ENCODE measurements at regions not wholly inside any gene's neighbourhood (a gene's known extent, or its start where the extent isn't known, plus 50 kb on each side); places are given as distances from the start of the nearest gene placed in this dataset.

GRCh38 chr12:125890366-125890905, 825.2 kb downstream of the AACS start:
- H2BK15ac ChIP-seq (ENCODE audit: low read length), result no peak overlapping the region
- no peak overlapping the region for H3K4me2 ChIP-seq (ENCODE audit: insufficient read depth in 1 of 2, low read depth in 2 of 2, low read length in 2 of 2)
- peaks cover 0 to 6% (median 4%) of the 10 kb centered on the region in 4 experiments; a peak in 3 of 7 replicates for H3K4me1 ChIP-seq (replicated peaks in 1 of 4; ENCODE audit: control insufficient read depth in 3 of 4, insufficient read depth in 4 of 4, low read length in 3 of 4)
- no peak overlapping the region for H2BK12ac ChIP-seq (ENCODE audit: low read depth, low read length)
- H4K20me1 ChIP-seq (replicated peaks in 1 of 2; ENCODE audit: control insufficient read depth in 1 of 2, insufficient read depth in 2 of 2, low read length in 2 of 2), result no peaks in the 10 kb centered on the region
- 87% methylated on average over 7 of the region's 7 CpGs; no CpG with 5 or more reads in 1 of the 2 experiments for WGBS, 2 experiments (ENCODE audit: extremely low coverage in 1 of 2, insufficient coverage in 1 of 2, insufficient read length in 1 of 2, insufficient replicate concordance in 2 of 2, low coverage in 1 of 2, low lambda C conversion rate in 2 of 2, missing lambda C conversion rate in 1 of 2)
- no peaks in the 10 kb centered on the region for H3K9me3 ChIP-seq (ENCODE audit: insufficient read depth in 2 of 2, low read depth in 1 of 2, low read length in 1 of 2)
- no peak overlapping the region for H3K4me3 ChIP-seq (ENCODE audit: extremely low read depth in 1 of 4, insufficient read depth in 2 of 4, low read depth in 3 of 4, low read length in 4 of 4)
- H2BK120ac ChIP-seq (replicated peaks; ENCODE audit: low read depth, low read length), result no peak overlapping the region
- H2AK5ac ChIP-seq (ENCODE audit: low read depth, low read length), result no peak overlapping the region
- H3K27ac ChIP-seq (ENCODE audit: low read depth, low read length), result no peak overlapping the region
- no peak overlapping the region for H3K23ac ChIP-seq (ENCODE audit: insufficient read length)
- H4K91ac ChIP-seq (replicated peaks; ENCODE audit: insufficient read length, low read length), result no peak overlapping the region
- H3K23me2 ChIP-seq (ENCODE audit: low read depth, low read length), result no peaks in the 10 kb centered on the region
- ChIA-PET POLR2A (ENCODE audit: partially characterized antibody) (no interaction called here), CTCF (ENCODE audit: partially characterized antibody) (interaction anchor here (1.0 to 1.4 kb wide), 2 partner anchors 340 to 1219 kb away, joined by 3 read pairs; no protein-coding TSS in a partner anchor)
- no peak overlapping the region for H3K18ac ChIP-seq (ENCODE audit: extremely low read depth, low read length)
- H3K4ac ChIP-seq (replicated peaks; ENCODE audit: insufficient read length, low read depth, low read length), result no peak overlapping the region
- no peaks in the 10 kb centered on the region for H3K36me3 ChIP-seq (ENCODE audit: control insufficient read depth in 2 of 4, insufficient read depth in 4 of 4, low read length in 3 of 4)
- FAIRE-seq (no peak), DNase-seq (ENCODE audit: low read depth in 1 of 2, low spot score in 2 of 2) (no peak)
- H3K79me2 ChIP-seq (ENCODE audit: control insufficient read depth in 1 of 2, insufficient read depth in 2 of 2, low read length in 2 of 2), result no peaks in the 10 kb centered on the region
- H3K14ac ChIP-seq (ENCODE audit: insufficient read length), result no peak overlapping the region
- H4K8ac ChIP-seq (ENCODE audit: extremely low read depth, insufficient read depth, low read length), result no peak overlapping the region
- H3K9ac ChIP-seq (replicated peaks in 1 of 4; ENCODE audit: extremely low read depth in 1 of 4, low read depth in 3 of 4, low read length in 3 of 4), result no peak overlapping the region
- no peaks in the 10 kb centered on the region for H3K79me1 ChIP-seq (ENCODE audit: low read depth, low read length)
- no peak overlapping the region for H2BK20ac ChIP-seq (ENCODE audit: low read length)
- no peak overlapping the region for H4K5ac ChIP-seq (ENCODE audit: insufficient read length, low read depth, low read length)
- no peaks in the 10 kb centered on the region for H3K27me3 ChIP-seq (replicated peaks in 1 of 4; ENCODE audit: control insufficient read depth in 3 of 4, extremely low read depth in 1 of 4, insufficient read depth in 3 of 4, low read length in 3 of 4)
- no peak overlapping the region for H2AFZ ChIP-seq (ENCODE audit: low read length)
- no peak overlapping the region for H3K56ac ChIP-seq (replicated peaks; ENCODE audit: insufficient read length, low read depth, low read length)
- H2BK5ac ChIP-seq (ENCODE audit: low read depth, low read length), result no peak overlapping the region
- no peak for TF ChIP-seq EP300 (IDR thresholded peaks at IDR 0.05; ENCODE audit: borderline replicate concordance in 1 of 2, low read depth in 2 of 2, low read length in 2 of 2)
- TF ChIP-seq SAP30 (IDR thresholded peaks at IDR 0.05; ENCODE audit: insufficient read depth, insufficient replicate concordance, low read length), result no peak
- no peak for TF ChIP-seq TAF7 (optimal IDR thresholded peaks at IDR 0.05; ENCODE audit: borderline replicate concordance, low read depth, low read length)
- no peak for TF ChIP-seq RNF2 (IDR thresholded peaks at IDR 0.05; ENCODE audit: borderline replicate concordance, low read depth, low read length, missing control alignments, poor library complexity, severe bottlenecking)
- no peak for TF ChIP-seq ATF2 (IDR thresholded peaks at IDR 0.05; ENCODE audit: low read length)
- TF ChIP-seq CHD2 (IDR thresholded peaks at IDR 0.05; ENCODE audit: low read length), result no peak
- TF ChIP-seq RFX5 (IDR thresholded peaks at IDR 0.05; ENCODE audit: borderline replicate concordance, low read depth, low read length), result no peak
- no peak for TF ChIP-seq SIRT6 (IDR thresholded peaks at IDR 0.05; ENCODE audit: low read length)
- TF ChIP-seq POLR2AphosphoS5 (IDR thresholded peaks at IDR 0.05; ENCODE audit: low read depth, low read length), result no peak
- no peak for TF ChIP-seq CTBP2 (IDR thresholded peaks at IDR 0.05; ENCODE audit: borderline replicate concordance, insufficient read depth, insufficient read length, low read length)
- no peak for TF ChIP-seq TBP (IDR thresholded peaks at IDR 0.05; ENCODE audit: low read depth, low read length)
